HG03432 (cell line): ENCODE measurements at regions not wholly inside any gene's neighbourhood (a gene's known extent, or its start where the extent isn't known, plus 50 kb on each side); places are given as distances from the start of the nearest gene placed in this dataset.
A peak's percentile ranks its signal among the peaks of the same experiment; 100 is the strongest.

Source experiments
- ATAC-seq: cut with Tn5 transposase; IDR thresholded peaks from one replicate; pipeline ENCODE4 v1.9.1; 2021; ENCODE audit warnings: mild to moderate bottlenecking, moderate library complexity; ENCODE audit not compliant: unreplicated experiment

DNA sequence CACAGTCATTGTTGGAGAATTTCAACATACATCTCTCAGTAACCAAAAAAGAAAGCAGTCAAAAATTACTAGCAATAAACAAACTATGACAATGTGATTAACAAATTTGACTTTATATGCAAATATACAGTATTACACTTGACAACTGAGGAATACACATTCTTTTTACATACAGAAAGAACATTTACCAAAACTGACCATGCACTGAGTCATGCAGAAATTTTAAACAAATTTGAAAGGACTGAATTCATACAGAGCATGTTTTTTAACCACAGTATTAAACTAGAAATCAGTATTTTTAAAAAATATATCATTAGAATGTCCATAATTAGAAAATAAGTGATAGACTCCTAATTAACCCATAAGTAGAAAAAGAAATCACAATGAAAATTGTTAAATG is 420.1 kb downstream of the TBC1D4 start:
- no peak for ATAC-seq

DNA sequence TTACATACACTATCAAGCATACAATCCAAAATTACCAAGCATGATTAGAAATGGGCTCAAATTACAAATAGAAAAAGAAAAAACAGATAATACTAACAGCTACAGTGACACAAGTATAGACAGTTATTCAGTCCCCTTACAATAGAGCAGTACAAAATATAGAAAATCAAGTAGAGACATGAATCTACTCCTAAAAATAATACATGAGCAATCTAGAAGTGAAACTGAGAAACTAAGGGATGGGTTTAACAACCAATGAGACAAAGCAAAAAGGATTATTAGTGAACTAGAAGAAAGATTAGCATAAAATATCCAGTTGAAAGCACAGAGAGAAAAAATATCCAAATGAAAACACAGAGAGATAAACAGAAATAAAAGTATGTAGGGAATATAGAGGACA is 426.7 kb downstream of the TBC1D4 start:
- ATAC-seq, result peak; percentile 77

GRCh38 chr13:75052616-75053015 is 429.4 kb downstream of the TBC1D4 start:
- ATAC-seq, result no peak

GRCh38 chr13:75050419-75051046 is 431.4 kb downstream of the TBC1D4 start:
- no peak for ATAC-seq

GRCh38 chr13:75049735-75050335 is 432.1 kb downstream of the TBC1D4 start:
- ATAC-seq, result no peak

GRCh38 chr13:75042807-75043206 is 439.2 kb downstream of the TBC1D4 start:
- no peak for ATAC-seq

DNA sequence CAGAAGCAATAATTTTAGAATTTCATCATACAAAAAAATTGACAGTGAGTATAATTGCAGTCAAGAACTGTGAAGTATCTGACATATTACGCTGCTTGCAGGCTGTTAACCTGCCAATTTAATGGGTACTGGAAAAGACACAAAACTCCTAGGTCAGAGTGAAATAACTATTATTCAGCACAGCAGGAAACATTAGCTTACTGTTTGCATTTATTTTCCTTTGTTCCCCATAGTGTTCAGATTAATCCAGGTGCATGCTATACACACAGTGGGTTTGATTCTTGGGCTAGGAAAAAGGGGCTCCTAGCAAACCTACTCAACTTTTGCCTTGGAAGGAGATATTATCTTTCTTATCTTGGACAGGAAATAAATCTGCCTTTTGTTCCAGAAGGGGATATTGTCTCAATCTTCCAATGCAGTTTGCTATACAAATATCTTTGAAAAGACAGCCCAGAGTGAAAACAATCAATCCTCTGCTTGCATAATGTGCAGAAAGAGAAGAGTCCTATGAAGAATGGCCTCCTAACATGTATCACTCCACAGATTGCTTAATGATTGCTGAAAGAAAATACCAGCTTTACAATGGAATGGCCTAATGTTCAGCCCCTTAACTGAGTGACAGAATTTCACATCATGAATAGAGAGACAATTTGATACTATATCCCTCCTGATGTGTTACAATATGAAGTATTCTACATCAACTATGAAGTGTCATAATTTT is 443.4 kb downstream of the TBC1D4 start:
- no peak for ATAC-seq

GRCh38 chr13:75025956-75026355 is 456.0 kb downstream of the TBC1D4 start:
- ATAC-seq, result no peak

- ATAC-seq, result no peak
Observed at GRCh38 chr13:75024602-75025001, 457.4 kb downstream of the TBC1D4 start.

- no peak for ATAC-seq
Observed at GRCh38 chr13:75023609-75024008, 458.4 kb downstream of the TBC1D4 start.

GRCh38 chr13:75021151-75021550 is 460.8 kb downstream of the TBC1D4 start:
- no peak for ATAC-seq

GRCh38 chr13:75016225-75016624 is 465.7 kb downstream of the TBC1D4 start:
- no peak for ATAC-seq

DNA sequence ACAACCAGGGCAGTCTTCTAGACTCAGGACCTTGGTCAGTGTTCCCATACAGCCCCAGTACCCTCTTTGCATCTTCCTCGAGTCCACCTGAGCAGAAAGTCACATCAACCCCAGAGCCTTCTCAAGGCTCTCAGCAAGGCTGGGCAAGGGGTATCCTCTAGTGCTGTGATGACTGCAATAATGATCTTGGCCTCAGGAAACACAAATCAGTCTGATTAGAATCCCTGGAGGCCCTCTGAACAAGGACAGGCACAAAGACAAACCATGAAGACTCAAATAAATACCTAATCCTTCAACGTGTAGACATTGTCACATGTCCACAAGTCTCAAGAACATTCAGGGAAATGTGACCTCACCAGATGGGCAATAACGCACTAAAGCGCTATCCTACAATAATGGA is 468.2 kb downstream of the TBC1D4 start:
- ATAC-seq, result no peak

DNA sequence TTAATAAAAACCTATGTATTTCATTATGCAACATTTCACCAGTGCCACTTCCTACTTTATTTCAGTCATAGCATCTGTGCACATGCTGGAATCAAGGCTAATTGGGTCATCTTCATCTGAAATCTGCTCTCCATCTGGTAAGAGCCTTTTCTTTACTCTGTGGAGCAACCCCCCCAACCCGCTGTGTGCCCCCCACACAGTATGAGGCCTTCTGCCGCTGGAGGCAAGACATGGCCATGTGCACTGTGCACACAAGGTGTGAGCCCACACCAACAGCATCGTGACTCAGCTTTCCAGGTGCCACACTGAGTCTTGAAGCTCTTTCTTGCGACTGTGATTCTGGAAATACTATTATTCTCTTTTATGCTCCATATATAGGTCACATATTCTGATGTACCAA is 471.0 kb downstream of the TBC1D4 start:
- no peak for ATAC-seq

DNA sequence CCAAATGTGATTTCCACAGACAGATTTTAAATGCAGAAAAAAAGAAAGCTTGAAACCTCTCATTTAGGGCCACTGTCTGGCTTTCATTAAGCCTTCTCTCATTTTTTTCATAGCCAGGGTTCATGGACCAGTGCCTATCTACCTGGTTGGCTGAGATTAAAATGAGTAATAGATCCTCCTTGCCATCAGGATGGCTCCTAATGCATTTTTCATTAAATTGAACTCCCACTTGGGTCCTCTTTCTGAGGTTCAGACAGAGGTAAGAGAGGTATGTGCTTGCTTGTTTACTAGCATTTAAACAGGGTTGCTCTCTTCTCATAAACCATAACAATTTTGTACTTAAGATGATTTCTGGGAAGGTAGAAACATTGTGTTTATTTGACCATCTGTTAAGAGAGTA is 473.0 kb downstream of the TBC1D4 start:
- no peak for ATAC-seq

DNA sequence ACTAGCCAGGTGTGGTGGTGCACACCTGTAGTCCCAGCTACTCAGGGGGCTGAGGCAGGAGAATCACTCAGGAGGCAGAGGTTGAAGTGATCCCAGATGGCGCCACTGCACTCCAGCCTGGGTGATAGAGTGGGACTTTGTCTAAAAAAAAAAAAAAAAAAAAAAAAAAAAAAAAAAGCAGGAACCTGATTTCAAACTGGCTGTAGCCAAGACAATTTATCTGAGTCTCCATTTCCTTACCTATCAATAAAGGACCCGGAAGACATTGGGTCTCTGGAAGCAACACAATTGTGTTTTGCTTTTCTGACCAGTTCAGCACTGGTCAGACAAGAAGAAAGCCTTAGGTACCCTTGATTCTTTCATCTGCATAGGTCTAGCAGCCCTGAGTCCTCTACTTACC is 491.0 kb downstream of the TBC1D4 start:
- ATAC-seq, result no peak

DNA sequence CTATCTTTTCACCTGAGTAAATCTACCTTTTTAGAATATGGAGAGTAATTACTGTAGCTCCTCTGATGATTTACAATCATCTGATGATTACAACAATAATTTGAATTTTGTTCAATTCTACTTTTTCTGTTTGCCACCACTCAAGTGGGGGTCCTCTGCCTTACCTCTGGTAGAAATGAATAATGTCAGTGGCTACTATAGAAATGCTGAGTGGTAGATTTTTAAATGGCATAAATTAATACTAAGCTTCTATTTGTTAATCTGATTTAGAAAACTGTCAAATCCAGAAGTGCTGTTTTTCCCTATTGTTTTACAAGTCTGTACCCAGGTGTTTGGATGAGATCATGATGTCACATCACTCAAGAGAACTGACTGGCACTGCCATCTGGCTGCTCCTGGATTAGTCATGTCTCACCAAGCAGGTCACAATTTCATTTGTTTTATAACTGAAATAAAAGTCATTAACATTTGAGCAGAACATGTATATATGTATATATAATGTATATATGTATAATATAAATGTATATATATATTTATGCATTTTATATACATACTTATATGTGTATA is 494.8 kb downstream of the TBC1D4 start:
- no peak for ATAC-seq

DNA sequence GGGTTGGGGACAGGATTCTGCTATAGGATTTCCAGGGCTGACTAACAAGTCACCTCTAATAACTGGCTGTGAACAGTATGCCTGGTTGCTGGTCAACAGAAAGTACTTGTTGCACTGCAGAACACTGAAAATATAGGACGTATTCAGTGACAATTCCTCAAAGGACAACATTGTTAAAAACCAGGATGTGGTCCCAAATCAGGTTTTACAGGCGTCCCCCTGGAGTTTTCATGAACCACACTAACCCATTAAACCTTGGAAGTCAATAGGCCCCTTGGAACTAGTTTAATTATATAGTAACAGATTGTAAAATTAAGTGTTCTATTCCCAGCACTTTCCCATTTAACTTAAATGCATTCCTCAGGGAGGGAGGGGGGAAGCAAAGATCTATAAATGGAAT is 495.4 kb downstream of the TBC1D4 start:
- no peak for ATAC-seq

DNA sequence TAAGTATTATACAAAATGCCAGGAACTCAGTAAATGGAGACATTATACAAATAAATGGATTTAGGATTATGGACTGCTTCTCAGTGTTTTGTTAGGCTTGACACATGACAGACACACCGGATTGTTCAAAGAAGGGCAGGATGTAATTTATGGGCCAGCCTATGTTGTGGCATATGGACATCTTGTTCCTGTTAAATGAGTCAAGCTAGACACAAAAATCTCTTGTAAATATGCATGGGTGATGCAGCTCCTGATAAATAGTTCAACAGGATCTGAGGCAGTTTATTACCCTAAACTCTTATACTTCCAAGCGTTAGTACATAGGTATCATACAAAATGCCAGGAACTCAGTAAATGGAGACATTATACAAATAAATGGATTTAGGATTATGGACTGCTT is 502.3 kb downstream of the TBC1D4 start:
- no peak for ATAC-seq

- ATAC-seq, result no peak
Observed at GRCh38 chr13:74978591-74978990, 503.4 kb downstream of the TBC1D4 start.

GRCh38 chr13:74977498-74977897 is 504.5 kb downstream of the TBC1D4 start:
- ATAC-seq, result no peak

DNA sequence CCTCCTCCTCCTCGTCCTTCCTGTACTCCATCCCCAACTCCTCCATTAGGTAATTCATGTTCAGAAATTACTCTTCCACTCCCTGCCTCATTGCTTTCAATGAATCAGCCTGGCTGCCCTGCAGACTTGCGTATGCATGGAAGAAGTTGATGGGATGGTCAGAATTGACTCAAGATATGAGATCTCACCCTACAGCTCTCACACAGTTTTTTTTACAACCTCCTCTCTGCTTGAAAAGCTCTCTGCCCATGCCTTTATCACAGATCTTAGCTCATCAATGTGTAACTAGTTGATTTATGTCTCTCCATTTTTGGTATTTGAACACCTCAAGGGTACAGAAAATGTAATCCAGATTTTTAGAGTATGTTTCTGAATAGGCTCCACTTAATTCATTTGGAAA is 506.9 kb downstream of the TBC1D4 start:
- ATAC-seq, result no peak
